A673 (cell line): ENCODE measurements at regions not wholly inside any gene's neighbourhood (a gene's known extent, or its start where the extent isn't known, plus 50 kb on each side); places are given as distances from the start of the nearest gene placed in this dataset.

ENCODE experiments used
- CTCF ChIP-seq: fragments of 300-800, 200-600 bp; sonication (generic); conservative IDR thresholded peaks from 2 replicates; pipeline ENCODE4 v1.5.1; 2017; ENCODE audit warnings: low read depth, mild to moderate bottlenecking, antibody characterized with exemption, low read length, moderate library complexity, mixed read lengths
- EZH2 ChIP-seq: fragments of 200-600 bp; sonication (generic); IDR thresholded peaks from 2 replicates; pipeline ENCODE4 v1.6.1; 2017; ENCODE audit warnings: borderline replicate concordance, low read depth, mild to moderate bottlenecking, mixed read lengths, antibody characterized with exemption, low read length; ENCODE audit not compliant: poor library complexity, severe bottlenecking

GRCh38 chr11:122340607-122341290, 224.7 kb upstream of the BLID start:
- TF ChIP-seq CTCF (no peak), EZH2 (no peak)
